ENCODE measurements at regions not wholly inside any gene's neighbourhood (a gene's known extent, or its start where the extent isn't known, plus 50 kb on each side); places are given as distances from the start of the nearest gene placed in this dataset.

DNA sequence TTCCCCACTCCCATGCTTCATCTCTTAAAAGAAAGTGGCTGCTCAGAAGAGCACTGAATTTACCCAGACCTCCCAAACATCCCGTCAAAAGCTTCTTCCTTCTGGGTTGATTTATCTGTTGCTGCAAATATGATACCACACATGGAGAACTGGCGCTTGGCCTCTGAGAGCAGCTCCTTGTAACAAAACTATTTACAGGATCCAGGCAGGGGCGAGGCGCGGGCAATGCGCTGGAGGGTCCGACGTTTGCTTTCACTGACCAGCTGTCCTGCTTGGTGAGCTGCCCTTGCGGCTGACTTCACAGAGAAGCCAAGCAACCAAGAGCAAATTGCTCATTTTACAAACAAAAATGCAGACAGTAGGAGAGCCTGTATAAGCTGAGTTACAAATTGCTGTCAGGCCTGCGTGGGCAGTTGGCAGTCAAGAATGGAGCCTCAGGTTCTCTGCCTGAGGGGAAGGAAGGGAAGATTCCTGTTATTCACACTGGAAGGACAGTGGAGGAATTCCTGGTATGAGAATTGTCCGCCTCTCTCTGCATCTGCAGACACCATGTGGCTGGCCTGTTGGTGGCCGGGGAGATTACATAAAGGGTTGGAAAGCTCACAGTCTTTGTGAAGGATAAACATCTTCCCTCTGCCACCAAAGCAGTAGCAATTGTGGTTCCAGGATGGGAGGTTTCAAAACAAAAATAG lies 192.2 kb upstream of the LEF1 start:
- no peak for DNase-seq

DNA sequence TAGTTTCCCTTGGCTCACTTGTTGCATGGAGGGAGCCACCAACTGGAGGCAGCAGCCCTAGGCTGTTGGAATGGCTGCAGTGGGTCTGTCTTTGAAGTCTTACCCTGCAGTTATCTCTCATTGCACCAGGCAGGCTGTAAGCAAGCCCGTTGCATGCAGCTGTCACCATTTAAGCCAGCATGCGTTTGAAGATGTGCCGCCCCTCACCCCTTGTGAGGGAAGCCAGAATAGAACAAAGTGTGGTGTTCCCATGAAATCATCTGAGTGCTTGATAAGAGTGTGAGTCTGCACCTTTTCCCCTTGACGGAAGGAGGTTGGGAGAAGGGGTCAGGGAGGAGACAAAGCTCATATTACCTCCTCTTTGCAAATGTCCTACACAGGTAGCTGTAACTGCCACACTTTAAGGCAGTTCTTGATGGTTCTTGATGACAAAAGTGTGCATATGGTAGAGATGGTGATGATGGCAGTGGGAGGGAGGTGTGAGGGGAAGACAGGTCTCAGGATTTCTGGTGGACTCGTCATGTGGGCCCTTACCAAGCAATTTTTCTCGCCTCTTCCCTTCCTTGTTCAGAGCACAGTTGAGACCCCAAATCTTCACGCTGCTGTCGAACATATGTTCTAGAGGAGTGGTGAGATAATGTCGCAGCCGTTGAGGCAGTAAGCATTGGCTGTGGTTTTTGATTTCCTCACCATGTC lies 191.4 kb upstream of the LEF1 start:
- no peak for DNase-seq

DNA sequence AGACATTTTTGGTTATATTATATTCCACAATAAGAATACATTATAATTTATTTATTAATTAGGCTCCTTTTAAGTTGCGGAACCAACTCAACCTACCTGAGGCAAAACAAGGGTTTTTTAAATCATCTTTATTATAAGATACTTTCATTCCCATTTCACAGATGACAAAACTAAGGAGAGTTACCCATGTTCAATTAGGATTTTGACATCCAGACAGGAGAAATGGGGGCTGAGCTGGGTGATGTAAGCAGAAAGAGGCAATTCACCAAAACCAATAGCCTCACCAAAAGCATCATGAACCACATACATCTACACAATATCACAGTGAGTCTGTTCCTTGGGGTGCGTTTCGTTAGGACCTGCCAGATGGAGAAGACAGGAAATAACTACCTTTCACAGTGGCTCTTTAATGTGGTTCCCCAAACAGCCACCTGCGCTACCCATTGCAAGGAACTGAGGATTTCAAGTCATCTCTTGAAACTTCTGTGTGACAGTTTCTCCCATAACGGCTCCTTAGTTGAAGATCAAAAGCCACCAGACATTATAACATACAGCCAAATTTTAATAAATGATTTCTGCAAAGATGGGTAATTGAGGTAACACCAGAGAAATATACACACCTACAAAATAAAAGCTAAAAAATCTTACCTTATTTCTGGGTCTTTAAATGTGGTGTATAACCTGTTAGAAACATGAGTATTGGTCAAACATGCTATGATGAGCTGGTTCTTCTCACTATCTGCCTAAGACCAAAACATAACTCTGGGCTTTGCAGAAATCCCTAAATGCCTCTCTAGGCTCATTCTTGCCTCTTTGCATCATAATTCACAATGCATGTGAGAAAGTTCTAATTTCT lies 190.6 kb upstream of the LEF1 start:
- DNase-seq = peak; percentile 24

DNA sequence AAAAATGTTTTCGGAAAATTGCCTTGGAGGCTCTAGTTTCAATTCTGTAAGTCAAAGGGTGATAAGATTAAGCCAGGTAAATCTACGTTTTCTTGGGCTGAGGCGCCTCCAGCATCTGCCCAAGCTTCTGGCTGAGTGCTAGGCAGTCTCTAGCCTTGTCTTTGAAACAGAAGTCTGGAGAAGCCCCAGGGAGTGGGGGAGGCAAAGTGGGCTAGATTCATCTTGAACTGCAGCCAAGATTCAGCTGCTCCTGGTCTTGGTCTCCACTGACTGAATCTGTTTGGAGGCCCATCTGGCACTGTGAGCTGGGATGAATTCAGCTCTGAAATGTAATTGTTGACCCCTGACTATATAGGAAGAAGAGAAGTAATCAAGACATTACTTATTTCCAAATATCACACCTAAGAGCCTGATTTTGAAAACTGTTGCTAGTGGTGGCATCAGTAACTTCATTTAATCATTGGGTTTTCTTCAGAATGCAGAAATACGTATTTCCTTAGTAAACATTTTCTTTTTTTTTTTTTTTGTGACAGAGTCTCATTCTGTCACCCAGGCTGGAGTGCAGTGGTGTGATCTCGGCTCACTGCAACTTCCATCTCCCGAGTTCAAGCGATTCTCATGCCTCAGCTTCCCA lies 187.3 kb upstream of the LEF1 start:
- no peak for DNase-seq

DNA sequence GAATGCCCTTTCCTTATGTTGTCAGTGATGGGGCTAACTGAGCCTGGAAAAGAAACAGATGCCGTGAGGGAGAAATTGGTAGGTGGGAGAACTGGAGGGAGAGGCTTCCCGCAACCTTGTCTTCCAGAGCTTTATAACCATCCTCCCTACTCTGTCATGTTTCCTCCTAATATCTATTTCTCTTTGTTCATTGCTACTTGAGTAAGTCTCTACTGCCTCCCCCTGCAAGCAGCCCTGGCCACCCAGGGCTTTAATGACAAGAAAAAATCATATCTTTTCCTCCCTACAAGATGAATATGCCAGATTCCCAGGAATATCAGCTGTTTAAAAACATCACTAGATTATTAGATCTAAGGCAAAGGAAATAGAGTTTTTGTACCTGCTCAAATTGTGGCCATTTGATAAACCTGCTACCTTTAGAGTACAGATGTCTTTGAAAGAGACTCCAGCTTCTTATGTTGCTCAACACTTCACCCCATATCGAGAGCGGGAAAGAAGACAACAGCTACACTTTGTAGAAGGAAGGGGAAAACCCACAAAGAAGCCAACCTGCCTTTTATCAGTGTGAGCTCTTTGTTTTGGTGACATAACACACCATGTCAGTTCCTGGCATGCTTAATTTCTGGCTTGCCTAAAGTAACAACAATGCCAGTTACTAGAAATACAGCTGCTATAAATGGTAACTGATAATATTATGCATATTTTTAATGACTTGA lies 186.6 kb upstream of the LEF1 start:
- DNase-seq = peak; percentile 38

DNA sequence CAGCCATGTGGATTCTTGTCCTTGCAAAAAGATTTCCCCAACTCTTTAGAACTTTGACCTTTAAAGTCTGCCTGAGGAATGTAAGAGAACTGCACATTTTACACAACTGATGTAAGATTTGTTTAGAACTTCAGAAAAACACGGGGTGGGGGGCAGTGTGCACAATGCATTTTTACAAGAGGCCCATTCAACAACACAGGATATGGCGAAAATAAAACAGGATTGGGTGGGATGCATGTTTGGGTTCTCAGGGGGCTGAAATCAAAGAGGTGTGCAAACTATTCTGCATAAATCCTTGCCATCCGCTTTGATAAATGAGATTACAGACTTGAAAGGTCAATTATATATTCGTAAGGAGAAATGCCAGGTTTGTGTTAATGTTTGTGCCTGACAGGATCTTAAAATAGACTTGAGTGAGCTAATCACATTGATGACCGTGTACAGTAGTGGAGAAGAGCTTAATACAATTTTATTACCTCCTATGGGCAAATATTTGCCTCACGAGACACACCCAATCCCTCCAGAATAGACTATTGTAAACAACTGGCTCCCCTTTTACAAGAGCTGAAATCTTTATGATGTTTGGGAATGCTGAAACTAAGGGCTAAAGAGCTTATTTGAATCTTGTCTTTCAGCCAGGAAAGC lies 184.1 kb upstream of the LEF1 start:
- no peak for DNase-seq

DNA sequence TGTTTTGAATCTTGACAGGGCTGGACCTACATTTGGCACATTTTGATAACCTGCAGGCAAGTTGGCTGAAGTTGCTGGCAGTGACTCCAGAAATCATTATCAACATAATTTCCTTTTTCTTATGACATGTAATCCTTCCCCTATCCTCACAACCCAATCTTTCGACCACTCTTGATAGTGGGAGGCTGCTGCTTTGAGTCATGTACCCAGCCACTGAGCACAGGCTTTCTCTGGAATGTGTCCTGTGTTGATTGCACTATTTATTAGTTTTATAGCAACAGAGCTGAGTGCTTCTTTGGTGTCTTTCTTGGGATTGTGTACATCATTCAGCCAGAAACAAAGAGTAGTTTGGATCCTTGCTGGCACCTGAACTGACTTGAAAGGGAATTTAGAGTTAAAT lies 183.1 kb upstream of the LEF1 start:
- DNase-seq = no peak

DNA sequence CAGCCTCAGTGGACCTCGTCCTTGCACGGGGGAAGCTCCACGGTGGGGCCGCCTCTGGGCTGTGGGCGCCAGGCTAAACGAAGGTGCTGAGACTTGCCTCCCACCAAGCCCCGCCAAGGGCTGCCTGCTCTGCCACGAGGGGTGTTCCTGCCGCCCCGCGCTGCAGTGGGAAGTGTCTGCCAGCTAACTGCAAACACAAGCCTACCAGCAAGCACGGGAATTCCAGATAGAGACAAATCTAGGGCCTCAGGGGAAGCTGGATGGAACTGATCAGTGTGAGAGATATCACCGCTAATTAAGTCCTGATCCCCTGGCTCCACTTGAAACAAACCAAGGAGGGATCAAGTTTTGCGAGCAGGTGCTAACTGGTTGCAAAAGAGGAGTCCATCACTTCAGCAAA lies 181.6 kb upstream of the LEF1 start:
- no peak for DNase-seq

DNA sequence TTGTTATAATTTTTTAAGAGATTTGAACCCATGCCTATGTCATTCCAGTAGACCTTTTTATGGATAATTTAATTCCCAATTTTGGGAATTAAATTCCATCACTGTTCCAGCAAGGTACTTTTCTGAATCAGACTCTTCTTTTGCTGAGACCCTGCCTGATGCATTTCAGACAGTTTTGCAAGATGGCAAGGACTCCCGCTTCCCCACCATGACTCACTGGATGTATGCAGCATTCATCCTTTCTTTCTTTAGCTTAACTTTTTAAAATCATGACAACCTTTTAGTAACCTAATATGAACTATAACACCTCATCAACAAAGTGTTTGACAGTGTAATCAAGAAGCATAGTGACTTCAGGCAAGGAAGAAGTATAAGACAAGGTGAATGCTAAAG lies 178.1 kb upstream of the LEF1 start:
- no peak for DNase-seq

DNA sequence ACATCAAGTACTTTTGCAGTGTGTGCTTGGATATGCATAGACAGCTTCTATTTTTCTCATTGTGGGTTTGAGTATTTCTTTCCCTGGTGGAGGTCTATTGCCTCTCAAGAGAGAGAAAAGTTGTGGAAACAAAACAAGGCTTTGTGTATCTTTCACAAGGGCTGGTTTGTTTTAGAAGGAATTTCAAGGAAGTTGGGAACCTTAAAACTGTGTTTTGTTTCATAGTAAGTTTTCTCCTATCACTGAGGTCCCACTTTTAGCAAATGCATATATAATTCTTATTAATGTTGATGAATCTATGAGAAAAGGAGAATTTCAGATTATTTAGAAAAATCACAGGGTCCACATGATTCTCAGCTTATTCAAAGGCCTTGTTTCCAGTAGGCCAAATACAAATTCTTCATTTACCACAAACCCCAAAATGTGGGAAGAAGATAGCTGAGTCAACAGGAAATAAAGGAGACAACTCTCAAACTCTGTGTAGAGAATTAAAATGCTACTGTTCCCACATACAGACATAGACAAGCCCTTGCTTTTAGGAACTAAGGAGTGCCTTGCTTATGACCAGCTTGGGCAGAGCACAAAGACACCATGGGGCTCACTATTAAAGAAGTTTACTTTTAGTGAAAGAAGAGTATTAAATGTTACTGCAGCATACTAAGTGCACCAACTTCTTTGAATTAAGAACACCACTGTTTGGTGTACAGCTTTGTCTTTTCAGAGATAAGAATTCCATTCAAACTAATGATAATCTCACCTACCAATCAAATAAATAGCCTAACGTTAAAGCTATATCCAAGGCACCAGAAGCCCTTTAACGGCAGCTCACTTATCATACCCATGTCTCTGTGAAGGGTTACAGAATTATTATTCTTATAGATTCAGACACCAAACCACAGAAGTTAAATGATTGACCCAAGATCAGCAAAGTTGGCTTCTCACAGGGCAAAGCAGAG lies 177.4 kb upstream of the LEF1 start:
- DNase-seq = no peak

DNA sequence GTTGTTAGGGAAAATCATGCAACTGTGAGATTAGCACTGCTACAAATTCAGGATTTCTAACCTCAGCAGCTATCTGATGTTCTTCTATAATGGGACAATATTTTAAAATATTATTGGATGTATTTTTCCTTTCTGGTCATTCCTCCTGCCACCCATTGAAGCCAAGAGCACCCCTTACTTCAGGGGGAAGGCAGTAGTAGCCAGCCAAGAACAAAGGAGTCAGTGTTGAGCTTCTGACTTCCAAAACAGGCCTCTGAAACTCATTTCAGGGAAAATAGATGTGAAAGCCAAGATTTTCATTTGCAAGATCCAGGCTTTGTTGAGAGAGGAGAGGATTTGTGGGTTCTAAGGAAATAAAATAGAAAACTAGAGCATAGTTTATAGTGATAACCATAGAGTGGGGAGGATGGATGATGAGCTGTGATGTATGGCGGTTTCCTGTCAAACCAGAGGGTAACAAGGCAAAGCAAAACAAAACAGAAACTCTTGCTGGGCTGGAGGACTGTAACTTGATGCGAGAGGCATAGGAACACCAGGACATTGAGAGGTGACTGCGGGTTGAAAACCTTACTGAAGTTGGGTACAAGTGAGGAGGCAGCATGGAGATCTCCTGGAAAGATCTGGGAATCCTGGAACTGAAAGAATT lies 173.7 kb upstream of the LEF1 start:
- DNase-seq = peak; percentile 28

DNA sequence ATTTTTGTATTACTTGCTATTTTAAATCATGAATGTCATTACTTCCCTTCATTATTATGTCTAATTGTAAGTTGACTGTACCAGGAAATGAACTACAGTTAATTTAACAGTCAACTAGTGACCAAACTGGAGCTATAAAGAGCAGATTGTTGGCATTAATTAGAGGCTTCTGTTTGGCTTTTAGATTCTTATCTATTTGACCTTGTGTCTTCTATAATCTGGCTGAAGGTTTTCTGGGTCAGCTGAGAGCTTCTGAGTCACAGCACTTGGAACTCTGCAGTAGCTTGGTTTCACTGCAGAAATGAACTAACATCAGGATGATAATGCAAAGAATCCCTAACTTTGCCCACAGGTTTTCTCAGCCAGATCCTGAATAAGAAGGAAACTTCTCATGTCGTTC lies 169.2 kb upstream of the LEF1 start:
- DNase-seq = no peak

DNA sequence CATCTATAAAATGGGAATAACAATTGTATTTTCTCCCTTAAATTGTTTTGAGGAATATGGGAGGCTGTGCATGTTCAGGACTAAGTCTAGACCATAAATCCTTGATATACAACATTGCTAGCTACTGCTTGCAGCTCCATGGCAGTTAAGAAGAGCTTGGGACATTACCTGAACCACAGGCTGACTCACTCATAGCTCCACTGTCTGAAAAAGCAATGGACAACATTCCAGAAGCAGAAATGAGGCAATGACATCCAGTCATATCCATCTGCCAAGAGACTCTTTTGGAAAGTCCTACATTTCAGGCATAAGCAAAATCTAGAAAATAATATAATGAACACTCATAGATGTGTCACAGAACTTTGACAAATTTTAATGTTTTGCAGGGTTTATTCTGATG lies 167.3 kb upstream of the LEF1 start:
- DNase-seq = no peak

DNA sequence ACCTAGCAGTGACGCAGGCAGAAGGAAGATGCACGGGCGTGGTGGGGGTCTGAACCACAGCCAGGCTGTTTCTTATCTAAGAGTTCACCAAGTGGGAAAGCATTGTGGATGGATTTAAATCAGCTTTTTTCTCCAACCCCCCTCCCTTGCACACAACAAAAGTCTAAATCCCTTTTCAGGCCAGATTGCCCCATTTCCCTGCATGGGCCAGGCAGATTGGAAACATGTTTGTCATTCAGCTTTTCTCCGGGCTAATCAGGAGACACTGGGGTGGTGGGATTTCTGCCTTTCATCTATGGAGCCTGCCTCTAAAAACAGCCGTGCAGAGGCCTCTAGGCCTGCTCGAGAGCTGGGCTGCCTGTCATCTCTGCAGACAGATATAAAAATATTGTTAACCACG lies 166.3 kb upstream of the LEF1 start:
- no peak for DNase-seq

DNA sequence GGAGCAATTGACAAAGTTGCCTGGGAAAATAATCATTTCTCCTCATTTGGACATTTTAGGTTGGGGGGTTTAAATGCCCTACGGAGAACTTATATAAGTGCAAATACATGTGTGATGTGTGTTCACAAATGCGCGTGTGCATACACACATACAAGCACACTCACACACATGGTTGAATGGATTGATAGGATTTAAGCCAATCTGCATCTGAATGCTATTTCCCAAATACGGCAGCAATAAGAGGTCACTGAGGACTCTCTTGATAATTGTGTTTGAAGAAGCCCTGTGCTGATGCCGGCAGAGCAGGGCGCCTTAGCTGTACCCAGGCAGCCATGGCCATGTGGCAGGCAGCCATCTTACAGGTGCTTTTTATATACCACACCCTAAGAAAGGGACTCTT lies 165.3 kb upstream of the LEF1 start:
- DNase-seq = no peak

DNA sequence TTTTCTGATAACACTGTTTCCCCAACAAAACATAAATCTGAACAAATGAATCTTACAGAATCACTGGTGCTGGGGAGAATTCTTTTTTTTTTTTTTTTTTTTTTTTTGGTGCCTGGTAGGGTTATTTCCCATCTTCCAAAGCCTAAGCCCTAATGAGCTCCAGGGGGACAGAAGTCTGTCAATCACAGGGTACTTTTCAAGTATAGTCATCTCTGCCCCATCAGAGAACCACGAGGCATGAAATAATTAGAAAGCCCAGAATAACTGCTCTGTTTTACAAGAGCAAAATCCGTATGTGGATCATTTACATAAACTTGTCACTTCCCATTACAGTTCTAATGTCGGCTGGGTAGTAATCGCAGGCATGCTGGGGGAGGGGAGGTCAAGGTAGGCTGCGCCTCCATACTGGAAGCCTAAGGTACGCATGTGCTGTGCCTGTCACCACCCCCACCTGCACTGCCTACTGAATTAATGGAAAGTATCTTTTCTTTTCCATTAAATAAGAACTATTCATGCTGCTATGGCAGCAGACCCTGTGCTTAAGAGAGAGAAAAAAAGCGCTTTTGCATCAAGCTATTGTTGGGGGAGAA lies 164.7 kb upstream of the LEF1 start:
- DNase-seq = no peak

DNA sequence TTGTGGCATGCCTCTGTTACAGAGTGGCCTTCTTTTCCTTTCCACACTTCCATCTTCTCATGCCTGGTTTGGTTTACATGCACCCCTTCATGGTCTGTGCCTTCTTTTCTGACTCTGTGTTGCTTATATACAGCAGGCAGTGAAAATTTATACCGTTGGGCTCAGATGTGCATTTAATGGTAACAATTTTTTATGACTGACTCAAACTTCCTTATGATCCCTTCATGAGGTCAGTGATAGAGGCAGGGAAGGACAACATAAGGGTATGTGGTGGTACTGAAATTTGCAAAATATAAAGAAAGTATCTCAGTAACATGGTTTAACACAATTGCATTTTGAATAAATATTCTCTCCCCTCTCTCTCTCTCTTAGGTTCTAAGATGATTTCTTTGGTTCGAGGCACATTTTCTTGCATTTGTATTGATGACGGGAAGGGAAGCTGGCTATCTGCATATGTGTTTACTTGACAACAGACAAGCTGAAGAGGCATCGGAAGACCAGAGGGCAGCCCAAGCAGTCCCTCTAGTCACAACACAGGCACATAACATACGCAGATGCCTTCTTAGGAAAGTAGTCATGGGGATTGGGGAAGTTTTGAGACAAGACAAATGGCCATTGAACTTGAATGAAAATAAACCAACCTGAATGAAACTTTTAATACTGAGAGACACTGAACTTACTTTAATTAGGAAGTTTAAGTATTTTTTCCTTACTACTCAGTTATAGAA lies 163.3 kb upstream of the LEF1 start:
- no peak for DNase-seq

DNA sequence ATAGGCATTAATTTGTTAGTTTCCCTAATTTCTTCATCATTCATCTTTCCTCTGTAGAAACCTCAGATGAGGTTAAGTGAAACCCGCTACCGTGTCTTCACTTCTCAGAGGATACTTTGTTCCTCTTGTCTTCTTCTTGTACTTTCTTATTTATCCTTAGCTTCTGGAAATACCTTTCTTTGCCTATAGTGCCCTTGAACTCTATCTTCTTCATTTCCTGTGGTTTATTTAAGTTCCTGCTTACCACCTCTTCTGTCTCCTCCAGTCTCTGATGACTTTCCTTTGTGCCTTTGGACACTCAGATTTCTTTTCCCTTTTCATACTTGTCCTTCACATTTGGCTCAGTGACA lies 159.6 kb upstream of the LEF1 start:
- no peak for DNase-seq

DNA sequence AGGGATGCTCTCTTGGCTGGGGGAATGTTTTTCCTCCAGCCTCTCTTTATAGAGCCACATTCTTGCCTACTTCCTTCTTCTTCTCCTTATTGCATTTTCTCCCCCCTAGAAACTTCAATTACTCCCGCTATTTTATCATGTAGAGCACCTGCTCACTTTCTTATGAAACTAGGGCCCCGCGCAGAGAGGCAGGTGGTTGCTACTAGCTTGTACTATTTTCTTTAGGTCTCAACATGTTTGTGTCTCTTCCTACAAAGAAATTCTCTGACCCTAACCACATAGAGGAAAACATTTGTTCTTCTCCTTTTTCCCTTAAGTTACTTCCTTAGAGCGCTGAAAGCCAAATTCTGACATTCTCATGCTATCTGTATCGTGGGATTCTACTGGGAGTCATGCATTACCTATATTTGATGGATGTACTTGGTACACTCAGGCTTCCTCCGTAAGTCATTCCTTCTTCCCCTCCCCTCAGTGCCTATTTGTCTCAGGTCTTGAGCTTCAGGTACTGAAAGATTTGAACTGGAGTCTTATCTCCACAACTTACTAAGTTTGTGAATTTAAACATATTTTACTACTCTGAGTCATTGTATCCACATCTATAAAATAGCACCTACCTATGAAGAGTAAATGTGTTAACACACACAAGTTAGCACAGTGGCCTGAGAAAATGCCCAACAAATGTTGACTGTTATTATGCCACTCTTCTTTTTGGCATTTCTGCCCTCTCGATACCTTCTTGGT lies 159.1 kb upstream of the LEF1 start:
- no peak for DNase-seq
